Medulla oblongata (tissue), 1 donor: ENCODE measurements at regions not wholly inside any gene's neighbourhood (a gene's known extent, or its start where the extent isn't known, plus 50 kb on each side); places are given as distances from the start of the nearest gene placed in this dataset.

Experiments used
- DNase-seq: peaks from one replicate; pipeline ENCODE4 v3.0.0-alpha.2; 2015; ENCODE audit errors: extremely low spot score

DNA sequence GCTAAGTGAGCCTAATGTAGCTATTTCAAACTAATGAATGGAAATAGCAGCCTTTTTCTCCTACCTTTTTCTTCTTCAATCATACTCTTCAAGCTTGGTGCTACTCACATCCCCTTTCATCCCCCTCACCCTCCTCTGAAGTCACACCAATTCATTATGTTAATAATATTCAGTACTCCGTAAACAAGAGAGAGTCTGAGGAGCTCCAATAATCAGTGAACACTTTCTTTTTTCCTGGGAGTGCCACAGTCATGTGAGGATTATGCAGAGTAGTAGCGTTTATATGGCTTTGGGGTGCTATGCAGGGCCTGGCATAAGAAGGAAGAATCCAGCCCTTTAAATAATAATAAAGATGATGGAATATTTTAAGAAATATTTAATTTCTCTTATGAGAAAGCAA lies 354.3 kb upstream of the CTNND2 start:
- no peak for DNase-seq

DNA sequence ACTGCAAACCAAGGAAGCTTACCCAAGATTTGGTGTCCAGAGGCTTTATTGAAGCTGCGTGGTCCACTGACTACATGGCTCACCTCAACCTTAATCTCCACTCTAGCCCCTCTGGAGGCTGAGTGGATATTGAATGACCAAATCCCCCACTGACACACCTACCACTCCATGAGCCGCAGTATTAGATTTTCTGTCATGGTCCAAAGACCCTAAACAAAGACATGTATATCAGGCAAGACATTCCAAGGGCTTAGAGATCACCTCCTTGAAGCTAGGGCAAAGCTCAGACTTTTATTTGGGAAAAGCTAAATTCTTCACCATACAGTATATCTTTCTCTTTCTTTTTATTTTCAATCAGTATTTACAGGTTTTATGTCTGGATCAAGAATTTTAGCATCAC lies 346.2 kb upstream of the CTNND2 start:
- no peak for DNase-seq

DNA sequence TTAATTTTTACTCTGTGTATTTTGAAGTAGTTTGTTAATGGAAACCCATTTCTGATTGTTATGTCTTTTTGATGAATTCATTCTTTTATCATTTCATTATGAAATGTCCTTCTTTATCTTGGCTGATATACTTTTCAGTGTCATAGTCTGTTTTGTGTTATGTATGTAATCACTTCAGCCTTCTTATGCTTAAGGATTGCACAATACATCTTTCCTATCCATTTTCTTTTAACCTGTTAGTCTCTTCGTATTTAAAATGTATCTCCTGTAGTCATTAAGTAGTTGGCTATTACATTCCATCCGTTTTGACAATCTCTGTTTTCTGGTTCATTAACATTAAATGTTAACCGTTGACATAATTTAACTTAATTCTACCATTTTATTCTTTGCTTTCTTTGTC lies 344.6 kb upstream of the CTNND2 start:
- no peak for DNase-seq

DNA sequence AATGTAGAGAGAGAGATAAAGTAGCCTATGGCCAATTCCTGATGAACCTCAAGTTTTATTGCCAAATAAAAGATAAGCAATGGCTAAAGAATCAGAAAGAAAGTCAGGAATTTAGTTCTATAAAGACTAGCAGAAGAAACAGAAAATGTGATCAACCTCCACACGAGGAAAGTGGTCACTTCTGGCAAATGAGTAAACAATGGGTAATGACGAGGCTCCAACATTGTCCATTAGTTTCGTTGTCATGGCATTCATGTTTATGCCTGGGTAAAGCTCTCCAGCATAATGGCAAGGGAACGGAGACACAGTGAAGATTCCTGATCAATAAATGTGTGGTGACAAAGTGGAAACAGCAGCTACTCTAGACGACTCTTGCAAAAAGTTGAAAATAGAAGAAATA lies 341.8 kb upstream of the CTNND2 start:
- DNase-seq, result no peak

DNA sequence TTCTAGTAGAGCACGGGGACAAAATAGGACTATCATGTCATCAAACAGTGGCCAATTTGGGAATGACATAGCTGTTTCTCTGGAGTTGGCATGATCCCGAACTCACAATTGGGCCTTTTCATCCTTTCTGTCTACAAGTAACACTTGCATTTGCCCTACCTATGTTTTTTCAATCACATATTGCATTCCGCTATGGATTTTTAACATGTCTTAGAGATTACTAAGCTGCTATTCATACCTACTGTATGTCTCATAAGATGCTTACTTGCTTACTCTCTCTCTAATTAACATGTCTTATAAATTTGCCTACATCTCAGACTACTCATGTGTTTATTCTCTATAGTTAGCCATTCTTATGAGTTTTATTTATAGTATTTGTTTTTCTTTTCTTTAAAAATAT lies 341.2 kb upstream of the CTNND2 start:
- DNase-seq, result no peak

DNA sequence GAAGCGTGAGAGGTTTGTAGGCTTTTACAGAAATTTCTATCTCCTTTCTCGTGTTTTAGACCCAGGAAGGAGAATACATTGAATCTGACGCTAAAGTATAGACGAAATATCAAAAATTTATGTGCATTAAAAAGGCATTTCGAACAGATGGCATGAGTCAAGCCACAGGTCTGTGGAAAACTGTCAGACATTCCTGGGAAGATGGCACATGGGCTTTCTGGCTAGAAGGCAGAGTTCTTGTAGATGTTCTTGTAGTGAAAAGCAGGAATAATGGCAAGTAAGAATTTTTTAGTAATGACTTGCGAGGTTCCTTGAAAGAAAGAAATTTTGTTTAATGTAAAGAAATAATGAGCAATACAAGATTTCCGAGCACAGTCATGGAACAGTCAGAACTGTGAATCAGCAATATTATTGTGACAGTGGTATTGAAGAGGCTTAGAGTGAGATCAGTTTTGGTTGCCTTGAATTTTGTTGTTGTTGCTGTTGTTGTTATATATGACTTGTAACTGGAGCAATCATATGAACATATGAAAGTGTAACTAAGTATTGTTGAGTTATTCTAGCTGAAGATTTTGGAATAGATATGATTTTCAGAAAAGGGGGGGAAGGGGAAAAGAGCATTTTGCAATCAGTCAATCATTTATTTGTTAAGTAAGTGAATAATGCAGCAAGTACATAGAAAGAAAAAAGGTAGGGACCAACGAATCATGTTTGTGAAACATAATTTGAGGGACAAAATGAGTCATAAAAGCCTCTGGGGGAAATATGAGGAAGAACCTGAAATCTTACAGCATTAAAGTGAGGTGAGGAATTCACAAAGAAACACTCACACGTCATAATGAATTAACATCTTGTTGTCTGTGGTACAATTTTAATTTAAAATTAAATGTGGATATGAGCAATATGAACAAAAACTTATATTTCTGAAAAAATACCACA lies 339.0 kb upstream of the CTNND2 start:
- DNase-seq, result no peak

DNA sequence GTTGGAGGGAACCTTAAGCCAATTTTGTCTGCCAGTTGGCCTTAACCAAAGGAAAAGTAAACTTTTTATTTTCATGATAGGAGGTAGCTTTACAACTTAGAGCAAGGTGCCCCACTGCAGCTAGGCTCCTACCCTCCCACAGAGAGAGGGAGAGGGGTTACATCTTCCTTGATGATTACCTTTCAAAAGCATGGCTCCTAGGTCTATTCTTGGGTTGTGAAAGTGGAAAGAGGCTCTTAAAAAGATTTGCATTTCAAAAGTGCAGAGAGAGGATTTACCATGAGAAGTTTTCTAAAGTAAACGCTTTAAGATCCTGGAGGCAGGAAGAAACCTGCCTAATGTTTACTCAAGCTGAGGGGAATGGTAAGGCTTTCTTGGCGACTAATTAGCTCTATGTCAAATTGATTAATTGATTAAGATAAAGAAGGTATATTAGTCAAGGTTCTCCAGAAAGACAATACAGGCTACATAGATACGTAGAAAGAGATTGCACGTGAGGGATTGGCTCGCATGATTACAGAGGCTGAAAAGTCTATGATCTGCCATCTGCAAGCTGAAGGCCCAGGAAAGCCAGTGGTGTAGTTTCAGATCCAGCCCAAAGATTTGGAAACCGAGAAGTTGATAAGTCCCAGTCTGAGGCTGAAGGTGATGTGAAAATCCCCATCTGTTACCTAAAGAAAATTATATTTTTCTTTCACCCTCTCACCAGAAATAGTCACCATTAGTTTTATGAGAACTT lies 333.8 kb upstream of the CTNND2 start:
- DNase-seq, result no peak

DNA sequence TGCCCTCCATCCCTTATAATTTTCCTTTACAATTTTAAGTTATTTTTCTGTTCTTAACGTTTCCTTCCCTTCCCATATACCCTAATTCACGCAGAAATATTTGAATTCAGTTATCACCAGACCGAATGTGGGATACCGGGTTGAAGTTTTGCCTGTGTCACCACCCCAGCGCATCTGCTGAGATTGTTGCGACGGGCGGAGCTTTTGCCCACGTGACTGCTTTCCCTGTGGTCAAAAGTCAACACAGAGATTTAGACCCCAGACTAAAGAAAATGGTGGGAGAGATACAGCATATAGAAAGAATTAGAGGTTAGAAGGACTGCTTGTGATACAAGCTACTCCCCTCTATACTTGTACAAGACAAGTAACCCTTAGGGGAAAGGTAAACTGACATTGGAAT lies 326.4 kb upstream of the CTNND2 start:
- DNase-seq, result no peak

DNA sequence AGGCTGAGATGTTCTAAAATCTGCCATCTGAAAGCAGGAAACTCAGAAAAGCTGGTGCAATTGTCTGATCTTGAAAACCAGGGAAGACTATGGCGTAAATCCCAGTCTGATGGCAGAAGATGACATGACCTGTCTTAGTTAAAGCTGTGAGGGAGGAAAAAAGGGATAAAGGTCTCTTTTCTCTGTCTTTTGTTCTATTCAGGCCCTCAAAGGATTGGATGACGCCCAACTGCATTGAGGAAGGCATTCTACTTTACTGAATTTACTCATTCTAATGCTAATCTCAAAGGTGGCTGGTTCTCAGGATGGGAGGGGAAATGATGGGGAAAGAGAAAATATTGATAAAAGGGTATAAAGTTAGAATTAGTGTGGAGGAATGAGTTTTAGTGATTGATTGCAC lies 312.8 kb upstream of the CTNND2 start:
- DNase-seq, result no peak

DNA sequence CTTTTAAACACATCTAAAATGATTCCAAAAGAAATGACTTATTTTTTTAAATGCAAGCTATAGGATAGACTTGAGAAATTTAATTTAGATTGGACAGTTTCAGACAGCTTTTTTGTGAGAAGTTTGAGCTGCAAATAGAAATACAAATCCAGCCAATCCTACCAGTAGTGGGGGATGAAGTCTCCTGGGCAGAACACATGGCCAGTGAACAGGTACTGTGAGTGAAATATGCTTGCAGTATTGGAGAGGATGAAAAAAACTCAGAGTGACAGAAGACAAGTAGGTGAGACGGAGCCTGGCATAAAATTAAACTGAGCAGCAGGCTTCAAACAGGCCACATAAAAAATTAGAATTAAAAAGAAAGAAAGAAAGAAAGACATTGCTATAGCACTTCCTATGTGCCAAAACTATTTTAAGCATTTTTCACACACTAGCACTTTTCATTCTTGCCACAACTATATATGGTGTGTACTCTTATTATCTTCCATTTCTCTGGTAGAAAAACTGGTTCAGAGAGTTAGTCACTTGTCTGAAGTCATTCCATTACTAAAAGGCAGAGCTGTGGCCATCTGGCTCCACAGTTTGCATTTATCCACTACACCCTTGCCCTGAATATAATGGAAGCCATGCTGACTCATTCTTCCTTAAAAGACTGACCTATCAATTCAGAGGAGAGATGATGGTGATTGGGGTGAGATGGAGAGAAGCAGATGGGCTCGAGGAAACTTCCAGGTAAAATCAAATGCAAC lies 310.2 kb upstream of the CTNND2 start:
- DNase-seq, result no peak

DNA sequence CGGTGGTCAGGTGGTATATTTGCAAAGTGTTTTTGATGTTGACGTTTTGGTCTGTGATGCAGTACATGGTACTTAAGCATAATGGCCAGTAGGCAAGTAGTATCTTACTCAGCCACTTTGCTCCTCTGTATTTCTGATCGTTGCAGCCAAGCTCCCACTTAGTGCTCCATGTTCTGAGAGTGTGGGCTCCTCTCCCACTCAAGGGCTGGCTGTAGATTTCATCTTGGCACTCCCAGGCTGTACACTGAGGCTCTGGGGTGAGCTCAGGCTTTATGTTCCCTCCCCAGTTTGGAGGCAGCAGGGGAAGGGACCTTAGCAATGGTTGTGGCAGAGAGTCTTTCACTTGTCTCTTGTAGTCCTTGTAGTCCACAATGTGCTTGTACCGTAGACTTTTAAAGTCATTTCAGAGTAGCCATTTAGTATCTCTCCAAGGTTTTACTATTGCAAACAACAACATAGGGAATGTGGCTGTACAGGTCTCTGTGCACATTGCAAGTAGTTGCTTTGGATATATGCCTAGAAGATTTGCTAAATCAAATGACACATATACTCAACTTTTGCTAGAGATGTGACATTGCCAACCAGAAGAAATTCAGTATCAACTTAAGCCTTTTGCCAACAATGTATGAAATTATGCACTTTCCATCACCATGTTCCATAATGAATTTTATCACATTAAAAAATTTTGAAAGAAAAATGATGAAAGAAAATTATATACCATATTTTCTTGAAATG lies 304.3 kb upstream of the CTNND2 start:
- no peak for DNase-seq

DNA sequence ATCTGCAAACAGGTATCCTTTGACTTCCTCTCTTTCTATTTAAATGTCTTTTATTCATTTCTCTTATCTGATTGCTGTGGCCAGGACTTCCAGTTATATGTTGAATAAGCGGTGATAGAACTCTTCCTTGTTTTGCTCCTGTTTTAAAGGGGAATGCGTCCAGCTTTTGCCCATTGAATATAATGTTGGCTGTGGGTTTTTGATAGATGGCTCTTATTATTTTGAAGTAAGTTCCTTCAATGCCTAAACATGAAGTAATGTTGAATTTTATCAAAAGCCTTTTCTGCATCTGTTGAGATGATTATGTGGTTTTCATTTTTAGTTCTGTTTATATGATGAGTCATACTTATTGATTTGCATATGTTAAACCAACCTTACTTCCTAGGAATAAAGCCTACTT lies 300.5 kb upstream of the CTNND2 start:
- no peak for DNase-seq

DNA sequence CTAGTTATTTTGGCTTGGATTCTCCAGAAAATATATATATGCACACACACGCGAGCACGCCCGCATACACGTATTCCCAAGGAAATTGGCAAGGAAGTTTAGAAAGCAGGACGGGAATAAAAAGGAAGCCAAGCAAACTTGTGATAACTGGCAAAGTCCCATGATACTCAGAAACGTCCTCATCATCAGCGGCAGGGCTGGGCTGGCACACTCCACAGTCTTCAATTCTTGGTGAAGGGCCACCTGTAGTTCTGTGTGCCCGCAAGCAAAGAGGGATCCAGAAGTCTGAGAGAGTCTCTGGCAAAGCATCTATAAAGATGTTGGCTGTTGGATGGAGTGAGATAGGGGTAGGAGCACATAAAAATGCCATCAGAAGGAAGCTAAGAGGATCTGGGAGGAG lies 289.3 kb upstream of the CTNND2 start:
- DNase-seq, result no peak

DNA sequence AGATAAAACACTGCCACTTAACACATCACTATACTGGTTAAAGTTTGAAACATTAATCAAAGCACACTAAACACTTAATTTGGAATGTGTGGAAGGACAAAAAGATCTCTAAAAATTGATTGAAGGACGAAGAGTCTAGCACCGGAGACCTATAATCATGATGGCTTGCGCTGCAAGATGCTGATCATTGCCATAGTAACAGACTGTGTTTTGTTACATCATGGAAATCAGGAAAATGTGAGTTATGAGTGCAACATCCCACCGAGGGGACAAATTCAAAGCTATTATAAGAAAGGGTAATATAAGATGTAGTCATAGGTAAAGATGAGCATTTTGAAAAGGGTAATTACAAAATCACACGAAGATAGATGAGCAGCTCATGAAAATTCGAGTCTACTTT lies 278.8 kb upstream of the CTNND2 start:
- DNase-seq, result no peak

DNA sequence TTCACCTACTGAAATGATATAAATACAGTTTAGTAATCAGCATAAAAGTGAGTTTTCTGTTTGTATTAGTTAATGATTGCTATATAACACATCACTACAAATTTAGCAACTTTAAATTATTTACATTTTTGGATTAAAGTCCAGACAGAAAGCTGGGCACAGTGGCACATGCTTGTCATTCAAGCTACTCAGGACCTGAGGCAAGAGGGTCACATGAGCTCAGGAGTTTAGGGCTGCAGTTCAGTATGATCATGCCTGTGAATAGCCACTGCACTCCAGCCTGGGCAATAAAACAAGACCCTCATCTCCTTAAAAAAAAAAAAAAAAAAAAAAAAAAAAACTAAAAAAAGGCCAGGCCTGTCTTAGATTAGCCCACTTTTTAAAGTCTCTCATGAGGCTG lies 273.6 kb upstream of the CTNND2 start:
- DNase-seq, result no peak

DNA sequence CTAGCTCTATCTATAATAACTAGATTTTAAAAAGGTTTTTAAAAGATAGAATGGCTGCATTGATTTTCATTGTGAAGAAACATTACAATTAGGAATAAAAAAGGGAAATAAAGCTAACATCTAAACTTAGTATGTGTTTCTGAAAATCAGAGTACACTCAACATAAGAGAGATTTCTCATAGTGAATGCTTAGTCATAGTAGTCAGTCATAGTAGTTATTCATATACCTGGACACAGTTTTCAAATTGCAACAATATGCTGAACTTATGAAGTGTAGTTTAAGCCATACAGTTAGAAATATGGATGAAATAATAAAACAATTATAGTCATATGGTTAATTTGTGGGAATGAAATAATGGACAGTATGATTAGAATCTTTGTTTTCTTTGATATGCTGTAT lies 273.0 kb upstream of the CTNND2 start:
- no peak for DNase-seq

DNA sequence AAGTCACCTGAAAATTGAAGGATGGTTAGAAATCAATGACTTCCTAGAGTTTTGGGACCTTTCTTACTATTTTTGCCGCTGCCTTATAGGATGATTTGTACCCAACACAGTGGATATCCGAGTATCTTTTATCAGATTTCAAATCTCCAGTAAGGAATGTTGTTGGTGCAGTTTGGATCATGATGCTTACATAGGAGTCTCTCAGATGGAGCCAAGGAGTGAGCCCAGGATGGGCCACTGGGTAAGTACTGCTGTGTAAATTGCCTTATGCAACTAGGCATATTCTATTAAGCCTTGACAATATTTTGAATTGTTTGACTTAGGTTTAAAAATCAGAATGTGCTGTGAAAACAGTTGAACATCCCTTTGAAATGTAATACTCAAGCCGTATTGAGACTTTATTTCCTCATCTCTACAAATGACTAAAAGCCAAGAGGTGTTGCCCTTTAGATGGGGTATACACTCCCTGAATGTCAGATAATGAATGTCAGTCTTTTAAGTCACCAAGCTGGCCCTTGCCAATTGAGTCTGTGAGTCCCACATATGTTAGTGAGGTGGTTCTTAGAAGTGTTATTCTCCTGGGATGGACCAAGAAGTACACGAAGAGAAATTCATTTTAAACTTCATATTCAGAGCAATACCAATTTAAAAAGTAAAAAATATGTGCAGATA lies 271.8 kb upstream of the CTNND2 start:
- DNase-seq, result no peak

DNA sequence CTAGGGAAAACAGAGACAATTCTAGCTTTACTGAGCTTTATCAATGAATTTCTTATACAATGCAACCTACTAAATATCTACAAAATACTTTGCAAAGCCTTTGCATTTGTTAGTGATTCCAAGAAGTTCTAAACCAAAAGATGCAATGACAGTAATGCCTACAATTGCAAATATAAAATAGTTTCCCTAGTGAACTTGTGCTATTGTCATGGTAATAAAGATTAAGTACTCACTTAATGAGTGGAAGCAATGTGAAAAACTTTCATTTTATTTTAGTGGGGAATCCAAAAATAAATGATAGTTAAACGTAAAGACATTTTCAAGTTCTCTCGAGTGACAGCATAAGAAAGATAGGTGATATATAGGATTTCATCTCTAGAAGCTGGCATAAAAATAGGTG lies 270.5 kb upstream of the CTNND2 start:
- DNase-seq, result no peak

DNA sequence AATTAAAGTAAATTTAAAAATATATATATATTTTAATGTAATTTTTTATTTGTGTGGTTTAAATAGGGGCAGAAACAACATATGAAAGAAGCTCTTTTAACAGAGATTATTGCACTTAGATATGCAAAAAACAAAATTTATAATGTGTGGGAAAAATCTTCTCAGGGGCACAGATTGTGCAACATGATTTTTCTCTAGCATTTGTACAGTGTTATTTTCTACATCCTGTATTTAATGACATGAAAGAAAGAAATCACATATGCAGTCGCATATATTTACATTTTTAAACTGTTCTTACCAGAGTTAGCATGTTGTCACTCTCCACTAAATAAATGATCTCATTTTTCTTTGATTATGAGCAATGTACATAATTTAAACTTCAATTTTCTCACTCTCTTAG lies 265.3 kb upstream of the CTNND2 start:
- DNase-seq, result no peak

DNA sequence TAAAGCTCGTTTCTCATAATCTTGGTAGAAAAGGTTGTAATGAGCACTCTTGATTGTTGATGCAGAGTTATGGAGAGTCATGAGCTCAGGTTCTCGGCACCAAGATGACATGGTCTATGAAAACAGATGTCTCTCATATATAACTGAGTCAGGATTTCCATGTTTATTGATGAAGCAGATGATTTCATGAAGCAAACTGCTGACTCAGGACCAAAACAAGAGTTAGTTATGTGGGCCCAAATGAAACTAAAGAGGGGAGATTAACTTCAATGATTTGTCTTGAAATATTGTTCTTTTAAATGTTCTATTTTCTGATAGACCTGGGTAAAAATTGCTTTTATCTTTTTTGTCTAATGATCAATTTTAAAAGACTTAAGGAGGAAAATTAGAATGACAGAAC lies 258.6 kb upstream of the CTNND2 start:
- DNase-seq, result no peak

DNA sequence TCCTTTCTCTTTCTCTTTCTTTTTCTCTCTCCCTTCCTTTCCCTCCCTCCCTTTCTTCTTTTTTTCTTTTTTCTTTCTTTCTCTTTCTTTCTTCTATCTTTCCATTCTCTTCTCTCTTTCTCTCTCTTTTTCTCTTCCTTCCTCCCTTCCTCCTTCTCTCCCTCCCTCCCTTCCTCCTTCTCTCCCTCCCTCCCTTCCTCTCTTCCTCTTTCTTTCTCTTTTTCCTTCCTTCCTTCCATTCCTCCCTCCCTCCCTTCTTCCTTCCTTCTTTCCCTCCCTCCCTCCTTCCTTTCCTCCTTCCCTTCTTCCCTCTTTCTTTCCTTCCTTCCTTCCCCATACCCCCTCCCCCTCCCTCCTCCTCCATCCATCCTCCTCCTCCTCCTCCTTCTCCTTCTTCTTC lies 243.3 kb upstream of the CTNND2 start:
- DNase-seq, result no peak
